CD4-positive, alpha-beta memory T cell (primary cell): ENCODE measurements at regions not wholly inside any gene's neighbourhood (a gene's known extent, or its start where the extent isn't known, plus 50 kb on each side); places are given as distances from the start of the nearest gene placed in this dataset.

Experiments
- CTCF ChIA-PET: fragments of 350-600 bp; sonication (Branson Sonifier 250); formaldehyde crosslinking; loops from one replicate; lab custom pipeline; 2021; ENCODE audit warnings: inconsistent platforms; ENCODE audit not compliant: partially characterized antibody; lab: Charles Lee
- POLR2A ChIA-PET: fragments of 350-600 bp; sonication (Branson Sonifier 250); formaldehyde crosslinking; loops from one replicate; lab custom pipeline; 2021; ENCODE audit not compliant: partially characterized antibody; lab: Charles Lee
- DNase-seq, 5 donors: peaks; one replicate each; pipeline versions ENCODE4 v3.0.0 to v3.0.0-alpha.2; 2020 to 2022; ENCODE audit warnings: mixed read lengths in 1 of 5
- H3K27ac ChIP-seq: one replicate; pipeline ENCODE4 v1.7.0; 2013; ENCODE audit warnings: low read depth, low read length
- H3K27me3 ChIP-seq: 2 replicates; pipeline ENCODE4 v1.7.0; 2013; ENCODE audit warnings: mild to moderate bottlenecking, low read length, moderate library complexity; ENCODE audit not compliant: insufficient read depth
- H3K36me3 ChIP-seq: 2 replicates; pipeline ENCODE4 v1.7.0; 2013; ENCODE audit warnings: mild to moderate bottlenecking, low read length, moderate library complexity; ENCODE audit not compliant: insufficient read depth
- H3K4me1 ChIP-seq: 2 replicates; pipeline ENCODE4 v1.7.0; 2013; ENCODE audit warnings: mild to moderate bottlenecking, low read length, moderate library complexity; ENCODE audit not compliant: insufficient read depth
- H3K4me3 ChIP-seq, 2 donors: one replicate each; pipeline ENCODE4 v1.7.0; 2013; ENCODE audit warnings: low read length in 2 of 2, mild to moderate bottlenecking in 1 of 2
- H3K9me3 ChIP-seq, 2 donors: one replicate each; pipeline ENCODE4 v1.7.0; 2013; ENCODE audit warnings: low read length in 2 of 2, control low read depth in 1 of 2; ENCODE audit not compliant: control insufficient read depth in 1 of 2
- H3K27ac Mint-ChIP-seq, 7 donors: one replicate each; pipeline ENCODE4 v1.8.0; 2020 to 2021; ENCODE audit warnings: mixed read lengths in 7 of 7, mild to moderate bottlenecking in 6 of 7, inconsistent platforms in 3 of 7, moderate library complexity in 3 of 7
- H3K27me3 Mint-ChIP-seq, 2 donors: one replicate each; pipeline ENCODE4 v1.8.0; 2020 to 2021; ENCODE audit warnings: mixed read lengths in 2 of 2
- H3K36me3 Mint-ChIP-seq, 2 donors: one replicate each; pipeline ENCODE4 v1.8.0; 2020 to 2021; ENCODE audit warnings: mixed read lengths in 2 of 2, inconsistent platforms in 1 of 2, mild to moderate bottlenecking in 1 of 2
- H3K4me1 Mint-ChIP-seq, 4 donors: one replicate each; pipeline ENCODE4 v1.8.0; 2020 to 2021; ENCODE audit warnings: mixed read lengths in 4 of 4, mild to moderate bottlenecking in 1 of 4
- H3K4me3 Mint-ChIP-seq, 8 donors: one replicate each; pipeline ENCODE4 v1.8.0; 2020 to 2021; ENCODE audit warnings: mixed read lengths in 8 of 8, mild to moderate bottlenecking in 7 of 8, moderate library complexity in 6 of 8, inconsistent platforms in 3 of 8
- H3K9me3 Mint-ChIP-seq, 8 donors: one replicate each; pipeline ENCODE4 v1.8.0; 2020 to 2021; ENCODE audit warnings: mixed read lengths in 8 of 8, mild to moderate bottlenecking in 5 of 8, inconsistent platforms in 3 of 8, moderate library complexity in 1 of 8
- intact Hi-C: fragments of 100-400 bp; cut with micrococcal nuclease; formaldehyde crosslinking; loops from one replicate; pipeline ENCODE4 v1.15.1; 2023

DNA sequence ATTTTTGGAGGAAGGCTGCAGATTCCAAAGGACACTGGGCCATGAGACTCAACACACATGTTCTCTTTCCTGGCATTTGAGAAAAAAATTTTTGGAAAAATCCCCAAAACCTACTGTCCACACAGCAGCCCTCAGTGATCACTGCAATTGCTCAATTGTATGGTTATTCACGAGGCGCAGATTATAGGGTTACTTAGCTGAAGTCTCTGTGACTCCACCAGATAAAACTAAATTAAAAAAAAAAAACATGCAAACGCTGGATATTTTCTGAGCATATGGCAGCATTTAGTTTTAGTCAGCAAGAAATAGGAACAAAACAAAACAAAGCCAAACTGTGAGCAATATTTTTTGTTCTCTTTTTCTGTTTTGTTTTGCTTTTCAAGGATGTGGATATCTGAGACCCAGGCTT, 83.8 kb upstream of the FAM20A start:
- DNase-seq: no peak
- Mint-ChIP-seq H3K36me3 (no peaks in the 10 kb centered on the region), H3K27me3 (peaks cover 4 to 7% of the 10 kb centered on the region in 2 donors), H3K27ac (no peak overlapping the region), H3K9me3 (peaks cover 0 to 1% (median 0%) of the 10 kb centered on the region in 8 donors), H3K4me1 (no peaks in the 10 kb centered on the region), H3K4me3 (no peak overlapping the region)
- intact Hi-C loops: no loop called here
- CTCF ChIA-PET: no interaction called here
- no peak overlapping the region for H3K4me3 ChIP-seq
- H3K27ac ChIP-seq: no peak overlapping the region
- H3K4me1 ChIP-seq: no peaks in the 10 kb centered on the region
- POLR2A ChIA-PET: no interaction called here
- no peaks in the 10 kb centered on the region for H3K36me3 ChIP-seq
- no peaks in the 10 kb centered on the region for H3K27me3 ChIP-seq
- no peaks in the 10 kb centered on the region for H3K9me3 ChIP-seq

DNA sequence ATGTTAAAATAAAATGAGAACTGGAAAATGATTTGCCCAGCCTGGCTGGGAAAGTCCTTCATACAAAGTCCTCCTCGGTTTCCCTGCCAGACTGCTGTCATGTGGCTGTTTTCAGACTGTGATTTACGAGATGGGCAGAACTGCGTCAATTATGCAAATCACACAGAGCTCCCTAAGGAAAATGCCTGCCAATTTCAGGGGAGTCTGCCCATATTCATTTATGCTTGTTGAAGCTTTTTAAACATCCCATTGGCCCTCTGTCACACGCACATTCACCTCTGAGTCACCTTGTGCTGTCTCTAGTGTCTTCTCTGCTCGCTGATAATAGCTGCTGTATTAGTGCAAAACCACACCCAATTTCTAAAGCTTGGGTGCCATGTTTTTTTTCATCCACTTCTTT, 81.7 kb upstream of the FAM20A start:
- no peaks in the 10 kb centered on the region for H3K27me3 ChIP-seq
- H3K4me3 Mint-ChIP-seq: no peak overlapping the region
- no peaks in the 10 kb centered on the region for H3K4me1 Mint-ChIP-seq
- ChIA-PET CTCF (no interaction called here), POLR2A (no interaction called here)
- no peak overlapping the region for H3K4me3 ChIP-seq
- H3K27ac Mint-ChIP-seq: no peak overlapping the region
- no peak overlapping the region for H3K27ac ChIP-seq
- intact Hi-C loops: no loop called here
- H3K27me3 Mint-ChIP-seq: peaks cover 8 to 12% of the 10 kb centered on the region in 2 donors
- no peaks in the 10 kb centered on the region for H3K36me3 Mint-ChIP-seq
- DNase-seq: no peak
- H3K9me3 Mint-ChIP-seq: peaks cover 0 to 6% (median 0%) of the 10 kb centered on the region in 8 donors
- no peaks in the 10 kb centered on the region for H3K4me1 ChIP-seq
- no peaks in the 10 kb centered on the region for H3K36me3 ChIP-seq
- H3K9me3 ChIP-seq: no peaks in the 10 kb centered on the region

DNA sequence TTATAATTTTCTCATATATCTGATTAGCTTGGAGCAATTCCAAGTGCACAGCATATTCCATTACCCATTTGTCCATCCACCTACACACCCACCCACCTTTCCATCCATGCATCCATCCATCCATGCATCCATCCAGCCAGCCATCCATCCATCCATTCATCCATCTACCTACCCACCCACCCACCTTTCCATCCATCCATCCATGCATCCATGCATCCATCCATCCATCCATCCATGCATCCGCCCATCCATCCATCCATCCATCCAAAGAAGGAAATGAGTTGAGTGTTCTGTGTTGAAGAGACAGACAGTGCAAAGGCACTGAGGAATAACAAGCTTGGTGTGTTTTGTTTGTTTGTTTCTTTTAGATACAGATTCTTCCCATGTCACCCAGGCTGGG, 78.7 kb upstream of the FAM20A start:
- Histone ChIP-seq H3K9me3 (no peaks in the 10 kb centered on the region), H3K27me3 (no peaks in the 10 kb centered on the region), H3K4me1 (no peaks in the 10 kb centered on the region), H3K27ac (no peak overlapping the region), H3K36me3 (no peaks in the 10 kb centered on the region), H3K4me3 (no peak overlapping the region)
- H3K36me3 Mint-ChIP-seq: no peaks in the 10 kb centered on the region
- H3K27ac Mint-ChIP-seq: no peak overlapping the region
- ChIA-PET CTCF (no interaction called here), POLR2A (no interaction called here)
- H3K9me3 Mint-ChIP-seq: peaks cover 0 to 6% (median 0%) of the 10 kb centered on the region in 8 donors
- H3K4me3 Mint-ChIP-seq: no peak overlapping the region
- intact Hi-C loops: no loop called here
- H3K27me3 Mint-ChIP-seq: peaks cover 12 to 19% of the 10 kb centered on the region in 2 donors
- DNase-seq: no peak
- no peaks in the 10 kb centered on the region for H3K4me1 Mint-ChIP-seq

DNA sequence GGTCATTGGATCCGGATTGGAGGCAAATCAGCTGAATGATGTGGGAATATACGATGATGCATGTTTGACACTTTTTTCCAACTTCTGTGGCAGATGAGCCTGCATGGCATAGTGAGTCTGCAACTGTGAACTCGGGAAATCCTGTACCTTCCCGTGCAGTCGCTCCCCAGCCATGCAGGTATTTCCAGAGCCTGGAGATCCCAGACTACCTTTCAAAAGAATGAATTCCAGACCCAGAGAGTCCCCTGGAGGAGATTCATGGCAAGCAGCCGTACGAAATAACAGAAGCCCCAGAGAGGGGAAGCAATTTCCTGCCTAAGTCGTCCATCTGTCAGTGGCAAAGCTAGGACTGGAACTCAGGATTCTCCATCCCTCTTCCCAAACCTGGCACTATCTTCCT, 75.7 kb upstream of the FAM20A start:
- no peaks in the 10 kb centered on the region for H3K4me1 ChIP-seq
- H3K27ac ChIP-seq: no peak overlapping the region
- H3K4me1 Mint-ChIP-seq: no peaks in the 10 kb centered on the region
- H3K27me3 ChIP-seq: peaks cover 13% of the 10 kb centered on the region
- no peak overlapping the region for H3K4me3 ChIP-seq
- no peaks in the 10 kb centered on the region for H3K9me3 ChIP-seq
- DNase-seq: no peak
- no peak overlapping the region for H3K4me3 Mint-ChIP-seq
- ChIA-PET POLR2A (no interaction called here), CTCF (no interaction called here)
- peaks cover 0 to 6% (median 0%) of the 10 kb centered on the region in 8 donors for H3K9me3 Mint-ChIP-seq
- H3K36me3 Mint-ChIP-seq: no peaks in the 10 kb centered on the region
- H3K27me3 Mint-ChIP-seq: peaks cover 16 to 20% of the 10 kb centered on the region in 2 donors
- intact Hi-C loops: no loop called here
- no peak overlapping the region for H3K27ac Mint-ChIP-seq
- H3K36me3 ChIP-seq: no peaks in the 10 kb centered on the region

DNA sequence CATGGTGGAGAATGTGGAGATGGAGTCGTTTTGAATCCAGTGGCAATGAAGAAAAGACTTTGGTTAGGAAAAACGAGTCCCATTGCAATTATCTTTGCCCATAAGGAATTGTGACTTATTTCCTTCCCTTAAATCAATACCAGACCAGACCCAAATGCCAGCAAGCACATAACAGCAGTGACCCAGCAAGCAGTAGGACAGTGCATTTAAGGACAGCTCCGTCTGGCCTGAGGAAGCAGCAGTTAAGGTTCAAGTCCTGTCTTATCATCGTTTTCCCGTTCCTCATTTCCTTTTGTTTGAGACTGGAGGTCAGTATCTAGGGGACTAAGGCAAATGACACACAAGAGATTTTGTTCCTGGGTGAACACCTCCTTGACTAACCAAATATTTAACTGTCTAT, 74.6 kb upstream of the FAM20A start:
- CTCF ChIA-PET: no interaction called here
- H3K4me1 Mint-ChIP-seq: no peaks in the 10 kb centered on the region
- intact Hi-C loops: no loop called here
- H3K9me3 ChIP-seq: no peaks in the 10 kb centered on the region
- no peak overlapping the region for H3K4me3 ChIP-seq
- H3K27ac Mint-ChIP-seq: no peak overlapping the region
- peaks cover 0 to 6% (median 0%) of the 10 kb centered on the region in 8 donors for H3K9me3 Mint-ChIP-seq
- no peaks in the 10 kb centered on the region for H3K4me1 ChIP-seq
- POLR2A ChIA-PET: no interaction called here
- no peak overlapping the region for H3K4me3 Mint-ChIP-seq
- H3K27me3 Mint-ChIP-seq: peaks cover 13 to 18% of the 10 kb centered on the region in 2 donors
- no peaks in the 10 kb centered on the region for H3K36me3 Mint-ChIP-seq
- no peak for DNase-seq
- H3K27me3 ChIP-seq: peaks cover 13% of the 10 kb centered on the region
- H3K27ac ChIP-seq: no peak overlapping the region
- H3K36me3 ChIP-seq: no peaks in the 10 kb centered on the region

DNA sequence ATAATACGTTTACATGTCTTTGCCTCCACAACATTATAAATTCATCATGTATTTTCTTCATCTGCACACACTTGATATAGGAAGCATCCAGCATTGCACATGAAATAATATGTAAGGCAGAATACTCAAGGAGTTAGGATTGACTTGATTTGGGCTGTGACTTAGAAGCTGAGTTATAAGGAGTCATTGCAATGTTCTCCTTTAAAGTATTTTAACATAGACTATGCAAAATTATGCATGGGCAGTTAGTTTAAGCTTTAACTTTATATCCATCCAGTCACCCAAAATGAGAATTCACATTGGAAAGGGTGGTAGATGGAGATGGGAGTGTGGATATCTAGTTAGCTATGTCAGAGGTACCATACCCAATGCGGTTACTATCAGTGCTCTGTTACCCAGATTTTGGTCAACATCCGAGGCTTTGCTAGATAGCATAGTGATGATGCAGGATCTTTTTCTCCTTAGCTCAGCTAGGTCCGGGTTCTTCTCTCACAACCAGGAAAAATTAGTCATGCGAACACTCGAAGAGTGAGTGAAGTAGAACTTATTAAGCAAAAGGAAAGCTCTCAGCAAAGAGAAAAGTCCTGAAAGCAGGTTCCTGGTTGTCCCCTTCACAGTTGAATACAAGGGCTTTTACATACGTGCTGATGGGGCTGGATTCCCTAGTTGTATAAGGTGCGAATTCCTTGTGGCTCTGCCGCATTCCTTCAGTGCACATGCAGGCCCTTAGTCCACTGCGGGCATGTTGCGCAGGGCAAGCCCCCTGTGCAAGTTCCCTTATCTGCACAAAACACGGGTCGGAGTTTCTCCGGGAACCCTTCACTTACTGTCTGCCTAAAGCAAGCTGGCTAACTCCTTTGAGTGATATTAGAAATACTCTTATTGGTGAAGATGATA, 73.1 kb upstream of the FAM20A start:
- H3K27me3 Mint-ChIP-seq: peaks cover 13 to 17% of the 10 kb centered on the region in 2 donors
- peaks cover 0 to 2% (median 0%) of the 10 kb centered on the region in 8 donors for H3K9me3 Mint-ChIP-seq
- no peak overlapping the region for H3K27ac Mint-ChIP-seq
- Histone ChIP-seq H3K4me3 (no peak overlapping the region), H3K36me3 (no peaks in the 10 kb centered on the region), H3K4me1 (no peaks in the 10 kb centered on the region), H3K9me3 (no peaks in the 10 kb centered on the region), H3K27ac (no peak overlapping the region), H3K27me3 (peaks cover 13% of the 10 kb centered on the region)
- no peaks in the 10 kb centered on the region for H3K4me1 Mint-ChIP-seq
- no peaks in the 10 kb centered on the region for H3K36me3 Mint-ChIP-seq
- intact Hi-C loops: no loop called here
- no peak for DNase-seq
- ChIA-PET POLR2A (no interaction called here), CTCF (no interaction called here)
- H3K4me3 Mint-ChIP-seq: no peak overlapping the region

DNA sequence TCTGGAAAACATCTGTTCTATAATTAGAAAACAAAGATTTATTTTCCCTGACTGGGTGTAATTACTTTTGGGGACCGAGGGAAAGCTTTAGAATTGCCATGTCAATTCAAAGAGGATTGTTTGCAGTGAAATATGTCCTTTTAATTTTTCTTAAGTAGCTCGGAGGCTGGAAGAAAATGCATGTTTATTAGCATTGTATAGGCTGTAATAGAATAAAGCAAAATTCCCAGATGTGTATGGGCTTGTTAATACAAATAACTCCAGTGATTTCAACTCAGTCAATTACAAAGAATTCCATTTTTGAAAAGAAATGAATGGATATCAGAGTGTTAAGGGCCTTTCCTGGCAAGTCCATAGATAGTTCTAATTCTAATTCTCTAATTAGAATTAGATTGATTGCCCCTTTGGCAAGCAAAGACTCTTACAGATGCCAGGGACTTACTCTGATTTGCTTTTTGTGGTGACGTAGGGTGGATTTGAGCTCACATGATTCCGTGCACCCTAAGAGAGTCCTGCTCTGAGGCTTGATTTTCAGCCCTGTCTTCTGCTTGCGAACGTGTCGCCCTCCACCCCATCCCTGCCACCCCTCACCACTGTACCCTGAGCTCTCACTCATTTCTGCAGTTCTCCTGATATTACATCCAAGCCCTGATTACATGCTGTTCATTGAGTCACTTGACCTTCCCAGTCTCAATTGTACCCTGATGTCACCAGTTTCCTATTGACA, 70.0 kb upstream of the FAM20A start:
- H3K36me3 Mint-ChIP-seq: no peaks in the 10 kb centered on the region
- CTCF ChIA-PET: no interaction called here
- H3K36me3 ChIP-seq: no peaks in the 10 kb centered on the region
- POLR2A ChIA-PET: no interaction called here
- no peaks in the 10 kb centered on the region for H3K9me3 ChIP-seq
- no peak for DNase-seq
- H3K4me3 Mint-ChIP-seq: no peak overlapping the region
- H3K9me3 Mint-ChIP-seq: no peaks in the 10 kb centered on the region
- H3K27me3 ChIP-seq: peaks cover 13% of the 10 kb centered on the region
- H3K27me3 Mint-ChIP-seq: peaks cover 16 to 20% of the 10 kb centered on the region in 2 donors
- H3K4me1 Mint-ChIP-seq: no peaks in the 10 kb centered on the region
- H3K4me3 ChIP-seq: no peak overlapping the region
- no peak overlapping the region for H3K27ac Mint-ChIP-seq
- H3K27ac ChIP-seq: no peak overlapping the region
- intact Hi-C loops: no loop called here
- no peaks in the 10 kb centered on the region for H3K4me1 ChIP-seq
